ENCODE measurements at regions not wholly inside any gene's neighbourhood (a gene's known extent, or its start where the extent isn't known, plus 50 kb on each side); places are given as distances from the start of the nearest gene placed in this dataset.

- CTCF ChIA-PET, result interaction anchor here (0.6 to 1.1 kb wide), 8 partner anchors 9 to 692 kb away, joined by 3 to 5 read pairs (median 3); no protein-coding TSS in a partner anchor
- DNase-seq (ENCODE audit: low spot score), result peak; percentile 31
- no peak overlapping the region for H3K27ac ChIP-seq
- TF ChIP-seq CTCF (conservative IDR thresholded peaks at IDR 0.05; ENCODE audit: low read depth), result peak; percentile 43
- POLR2A ChIA-PET (ENCODE audit: low non-redundant PET), result no interaction called here
These were observed 608.4 kb downstream of the EPHA7 start for GRCh38 chr6:92810913-92811312.

DNA sequence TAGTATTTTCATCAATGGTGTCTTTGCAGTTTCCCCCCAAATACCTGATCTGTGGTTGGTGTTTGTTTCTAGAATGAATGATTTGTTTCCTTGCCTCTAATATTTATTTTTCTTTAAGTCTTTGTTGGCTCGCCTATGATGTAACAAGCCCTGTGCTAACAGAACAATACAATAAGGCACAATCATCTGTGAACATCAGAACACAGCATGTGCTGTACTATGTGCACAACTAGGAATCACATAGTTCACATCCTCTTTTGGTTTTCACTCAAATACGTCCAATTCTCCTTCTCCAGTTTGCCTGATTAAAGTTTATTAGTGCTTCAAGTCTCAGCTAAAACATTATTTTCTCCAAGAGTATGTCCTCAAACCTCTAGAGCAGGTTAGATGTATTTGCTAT lies 613.1 kb downstream of the EPHA7 start:
- no peak for DNase-seq (ENCODE audit: low spot score)
- no peak overlapping the region for H3K27ac ChIP-seq
- POLR2A ChIA-PET (ENCODE audit: low non-redundant PET), result no interaction called here
- TF ChIP-seq CTCF (conservative IDR thresholded peaks at IDR 0.05; ENCODE audit: low read depth), result no peak
- CTCF ChIA-PET, result no interaction called here

DNA sequence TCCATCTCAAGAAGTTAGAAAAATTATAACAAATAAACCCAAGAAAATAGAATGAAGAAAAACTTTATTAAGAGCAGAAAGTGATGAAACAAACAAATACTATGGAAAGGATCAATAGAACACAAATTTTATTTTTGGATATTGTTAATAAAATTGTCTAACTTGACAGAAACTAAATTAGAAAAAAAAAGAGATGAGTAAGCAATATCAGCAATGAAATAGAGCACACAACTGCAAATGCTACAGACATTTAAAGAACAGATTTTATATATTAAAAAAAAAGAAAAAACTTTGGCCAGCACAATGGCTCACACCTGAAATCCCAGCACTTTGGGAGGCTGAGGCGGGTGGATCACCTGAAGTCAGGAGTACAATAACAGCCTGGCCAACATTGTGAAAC lies 628.0 kb downstream of the EPHA7 start:
- POLR2A ChIA-PET (ENCODE audit: low non-redundant PET), result no interaction called here
- H3K27ac ChIP-seq, result no peak overlapping the region
- CTCF ChIA-PET, result no interaction called here
- no peak for TF ChIP-seq CTCF (conservative IDR thresholded peaks at IDR 0.05; ENCODE audit: low read depth)
- DNase-seq (ENCODE audit: low spot score), result no peak

DNA sequence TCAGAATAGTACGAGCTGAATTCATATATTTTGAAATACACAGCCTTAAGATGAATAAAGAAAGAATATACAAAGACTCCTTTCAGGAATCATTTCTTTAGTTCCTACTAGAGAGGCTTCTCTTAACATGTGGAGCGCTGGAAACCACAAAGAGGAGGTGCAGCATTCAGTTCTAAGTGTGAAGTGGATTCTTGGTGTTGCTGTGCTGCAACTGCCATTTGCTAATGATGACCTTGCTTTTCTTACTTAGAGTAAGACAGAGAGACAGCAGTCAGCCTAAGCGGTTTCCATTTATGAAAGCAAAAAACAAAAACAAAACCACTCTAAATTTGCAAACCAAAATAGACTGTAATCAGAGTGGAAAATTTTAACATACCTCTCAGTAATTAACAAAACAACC lies 629.0 kb downstream of the EPHA7 start:
- H3K27ac ChIP-seq, result no peak overlapping the region
- ChIA-PET POLR2A (ENCODE audit: low non-redundant PET) (no interaction called here), CTCF (no interaction called here)
- no peak for DNase-seq (ENCODE audit: low spot score)
- no peak for TF ChIP-seq CTCF (conservative IDR thresholded peaks at IDR 0.05; ENCODE audit: low read depth)

GRCh38 chr6:92784235-92784634 lies 635.1 kb downstream of the EPHA7 start:
- POLR2A ChIA-PET (ENCODE audit: low non-redundant PET), result no interaction called here
- DNase-seq (ENCODE audit: low spot score), result no peak
- no peak overlapping the region for H3K27ac ChIP-seq
- CTCF ChIA-PET, result no interaction called here
- TF ChIP-seq CTCF (conservative IDR thresholded peaks at IDR 0.05; ENCODE audit: low read depth), result no peak

DNA sequence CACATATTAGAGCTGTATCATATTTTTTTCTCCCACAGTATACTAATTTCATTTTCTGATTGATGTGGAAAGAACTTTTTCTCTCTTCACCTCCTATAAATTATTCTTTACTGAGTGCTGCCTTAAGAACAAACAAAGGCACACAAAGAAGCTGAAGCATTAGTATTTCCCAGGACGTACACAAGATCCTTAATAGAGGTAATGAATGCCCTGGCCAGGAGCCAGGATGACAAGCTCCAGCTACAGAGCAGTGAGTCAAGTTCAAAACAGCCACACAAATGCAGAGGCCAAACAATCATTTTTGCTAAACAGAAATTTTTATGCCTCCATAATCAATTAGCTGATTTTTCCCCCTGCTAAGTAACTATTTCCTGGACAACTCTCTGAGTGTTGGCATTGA lies 639.6 kb downstream of the EPHA7 start:
- no peak overlapping the region for H3K27ac ChIP-seq
- DNase-seq (ENCODE audit: low spot score), result peak; percentile 30
- TF ChIP-seq CTCF (conservative IDR thresholded peaks at IDR 0.05; ENCODE audit: low read depth), result no peak
- ChIA-PET POLR2A (ENCODE audit: low non-redundant PET) (no interaction called here), CTCF (interaction anchor here (0.6 to 0.7 kb wide), 2 partner anchors 38 to 489 kb away, joined by 3 to 4 read pairs; no protein-coding TSS in a partner anchor)
